Hepatocyte (in vitro differentiated cells): ENCODE measurements at regions not wholly inside any gene's neighbourhood (a gene's known extent, or its start where the extent isn't known, plus 50 kb on each side); places are given as distances from the start of the nearest gene placed in this dataset.

ENCODE experiments used
- EZH2phosphoT487 ChIP-seq: fragments of 200-600 bp; sonication (generic); IDR thresholded peaks from one replicate; pipeline ENCODE4 v1.6.1; 2018; ENCODE audit warnings: antibody characterized with exemption, mild to moderate bottlenecking, low read depth, moderate library complexity; ENCODE audit not compliant: unreplicated experiment, severe bottlenecking
- TF ChIP-seq, protein P1 (sequence below): fragments of 200-600 bp; sonication (generic); IDR thresholded peaks from 2 replicates; pipeline ENCODE4 v1.5.1; 2016; ENCODE audit warnings: antibody characterized with exemption, mild to moderate bottlenecking; ENCODE audit not compliant: poor library complexity

DNA sequence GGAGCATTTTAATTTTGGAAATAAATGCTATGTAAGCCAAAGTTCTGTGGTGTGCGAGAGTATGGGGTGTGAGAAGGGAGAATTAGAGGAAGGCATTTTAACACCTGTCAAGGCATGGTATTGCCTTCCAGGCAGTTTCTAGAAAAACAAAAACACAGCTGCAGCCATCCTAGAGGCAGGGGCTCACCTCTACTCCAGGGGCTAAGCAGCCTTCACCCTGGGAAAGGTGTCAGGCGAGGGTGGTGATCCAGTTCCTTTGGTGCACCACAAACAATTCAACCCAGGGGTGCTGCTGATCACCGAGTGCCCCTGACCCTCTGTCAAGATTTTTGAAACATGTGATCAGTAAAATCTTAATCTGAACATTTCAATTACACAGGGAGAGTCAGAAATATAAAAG, 59.2 kb upstream of the GPR26 start:
- TF ChIP-seq, protein P1, sequence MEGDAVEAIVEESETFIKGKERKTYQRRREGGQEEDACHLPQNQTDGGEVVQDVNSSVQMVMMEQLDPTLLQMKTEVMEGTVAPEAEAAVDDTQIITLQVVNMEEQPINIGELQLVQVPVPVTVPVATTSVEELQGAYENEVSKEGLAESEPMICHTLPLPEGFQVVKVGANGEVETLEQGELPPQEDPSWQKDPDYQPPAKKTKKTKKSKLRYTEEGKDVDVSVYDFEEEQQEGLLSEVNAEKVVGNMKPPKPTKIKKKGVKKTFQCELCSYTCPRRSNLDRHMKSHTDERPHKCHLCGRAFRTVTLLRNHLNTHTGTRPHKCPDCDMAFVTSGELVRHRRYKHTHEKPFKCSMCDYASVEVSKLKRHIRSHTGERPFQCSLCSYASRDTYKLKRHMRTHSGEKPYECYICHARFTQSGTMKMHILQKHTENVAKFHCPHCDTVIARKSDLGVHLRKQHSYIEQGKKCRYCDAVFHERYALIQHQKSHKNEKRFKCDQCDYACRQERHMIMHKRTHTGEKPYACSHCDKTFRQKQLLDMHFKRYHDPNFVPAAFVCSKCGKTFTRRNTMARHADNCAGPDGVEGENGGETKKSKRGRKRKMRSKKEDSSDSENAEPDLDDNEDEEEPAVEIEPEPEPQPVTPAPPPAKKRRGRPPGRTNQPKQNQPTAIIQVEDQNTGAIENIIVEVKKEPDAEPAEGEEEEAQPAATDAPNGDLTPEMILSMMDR: no peak
- TF ChIP-seq EZH2phosphoT487: no peak
